MCF 10A (cell line): ENCODE measurements at regions not wholly inside any gene's neighbourhood (a gene's known extent, or its start where the extent isn't known, plus 50 kb on each side); places are given as distances from the start of the nearest gene placed in this dataset.
"Not testable (repeated sequence)": the region's sequence is repeated elsewhere in the genome, so short reads cannot be mapped to it uniquely, and the experiment has no call there.

Experiments used
- BruUV-seq: library from RNA; stranded (reverse); fragments of 400-500 nt; replicated peaks from 2 replicates; lab custom pipeline; 2021; lab: Mats Ljungman, UMichigan
- CTCF ChIA-PET: fragments of 300-600 bp; sonication (Branson Sonifier 250); formaldehyde crosslinking; extraction: SDS; loops from one replicate; lab custom pipeline; 2021; ENCODE audit warnings: antibody characterized with exemption, inconsistent platforms; lab: Yijun Ruan, JAX
- POLR2A ChIA-PET: fragments of 300-600, 350-650 bp; sonication (Branson Sonifier 250); formaldehyde crosslinking; extraction: SDS; loops from one replicate; lab custom pipeline; 2020; ENCODE audit warnings: antibody characterized with exemption, inconsistent platforms; lab: Yijun Ruan, JAX
- DNase-seq: peaks from one replicate; pipeline ENCODE4 v3.0.0-alpha.2; 2018; ENCODE audit not compliant: unreplicated experiment
- H3K27ac Mint-ChIP-seq: one replicate; pipeline ENCODE4 v1.8.0; 2022; ENCODE audit warnings: mild to moderate bottlenecking, low read depth, mixed read lengths; ENCODE audit not compliant: unreplicated experiment
- H3K27me3 Mint-ChIP-seq: one replicate; pipeline ENCODE4 v1.8.0; 2022; ENCODE audit warnings: mixed read lengths; ENCODE audit not compliant: insufficient read depth, unreplicated experiment
- H3K36me3 Mint-ChIP-seq: one replicate; pipeline ENCODE4 v1.8.0; 2022; ENCODE audit warnings: mild to moderate bottlenecking, moderate library complexity, mixed read lengths; ENCODE audit not compliant: insufficient read depth, unreplicated experiment
- H3K4me1 Mint-ChIP-seq: one replicate; pipeline ENCODE4 v1.8.0; 2022; ENCODE audit warnings: mixed read lengths; ENCODE audit not compliant: insufficient read depth, unreplicated experiment
- H3K4me3 Mint-ChIP-seq: one replicate; pipeline ENCODE4 v1.8.0; 2022; ENCODE audit warnings: mild to moderate bottlenecking, moderate library complexity, mixed read lengths; ENCODE audit not compliant: unreplicated experiment
- H3K9me3 Mint-ChIP-seq: one replicate; pipeline ENCODE4 v1.8.0; 2022; ENCODE audit warnings: mixed read lengths; ENCODE audit not compliant: unreplicated experiment
- intact Hi-C: fragments of 100-400 bp; cut with micrococcal nuclease; formaldehyde crosslinking; loops from 2 replicates; pipeline ENCODE4 v1.14.1; 2022
- TF ChIP-seq, protein P1 (sequence below): fragments of 200-600 bp; IDR thresholded peaks from one replicate; pipeline ENCODE4 v1.8.0; 2022; ENCODE audit warnings: antibody characterized with exemption, mild to moderate bottlenecking; ENCODE audit not compliant: unreplicated experiment

DNA sequence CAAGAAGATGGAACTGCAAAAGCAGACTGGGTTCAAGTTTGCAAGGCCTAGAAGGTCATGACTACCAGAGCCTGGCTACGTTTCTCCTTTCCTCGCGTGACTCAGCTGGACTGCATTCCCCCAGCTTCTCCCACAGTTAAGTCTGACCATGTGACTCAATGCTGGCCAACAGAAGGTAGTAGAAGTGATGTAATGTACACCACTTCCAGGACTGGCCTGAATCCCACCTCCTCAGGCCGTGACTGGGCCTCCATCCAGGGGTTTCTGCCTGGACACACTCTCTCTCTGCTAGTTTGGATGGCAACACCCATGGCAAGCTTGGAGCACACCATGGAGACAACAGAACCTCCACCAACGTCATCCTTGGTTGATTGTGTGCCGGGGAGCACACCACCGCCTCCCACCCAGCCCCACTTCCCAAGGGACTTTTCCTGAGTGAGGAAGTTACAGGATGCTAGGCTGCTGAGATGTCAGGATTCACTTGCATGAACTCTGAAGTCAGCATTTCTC is 112.0 kb upstream of the CDYL start:
- BruUV-seq = no TSS peak
- ChIA-PET POLR2A (no interaction called here), CTCF (no interaction called here)
- Mint-ChIP-seq H3K36me3 (no peaks in the 10 kb centered on the region), H3K27me3 (no peaks in the 10 kb centered on the region), H3K9me3 (no peaks in the 10 kb centered on the region), H3K4me1 (peaks cover 8% of the 10 kb centered on the region), H3K27ac (no peak overlapping the region), H3K4me3 (no peak overlapping the region)
- intact Hi-C loops = no loop called here
- TF ChIP-seq, protein P1, sequence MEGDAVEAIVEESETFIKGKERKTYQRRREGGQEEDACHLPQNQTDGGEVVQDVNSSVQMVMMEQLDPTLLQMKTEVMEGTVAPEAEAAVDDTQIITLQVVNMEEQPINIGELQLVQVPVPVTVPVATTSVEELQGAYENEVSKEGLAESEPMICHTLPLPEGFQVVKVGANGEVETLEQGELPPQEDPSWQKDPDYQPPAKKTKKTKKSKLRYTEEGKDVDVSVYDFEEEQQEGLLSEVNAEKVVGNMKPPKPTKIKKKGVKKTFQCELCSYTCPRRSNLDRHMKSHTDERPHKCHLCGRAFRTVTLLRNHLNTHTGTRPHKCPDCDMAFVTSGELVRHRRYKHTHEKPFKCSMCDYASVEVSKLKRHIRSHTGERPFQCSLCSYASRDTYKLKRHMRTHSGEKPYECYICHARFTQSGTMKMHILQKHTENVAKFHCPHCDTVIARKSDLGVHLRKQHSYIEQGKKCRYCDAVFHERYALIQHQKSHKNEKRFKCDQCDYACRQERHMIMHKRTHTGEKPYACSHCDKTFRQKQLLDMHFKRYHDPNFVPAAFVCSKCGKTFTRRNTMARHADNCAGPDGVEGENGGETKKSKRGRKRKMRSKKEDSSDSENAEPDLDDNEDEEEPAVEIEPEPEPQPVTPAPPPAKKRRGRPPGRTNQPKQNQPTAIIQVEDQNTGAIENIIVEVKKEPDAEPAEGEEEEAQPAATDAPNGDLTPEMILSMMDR = no peak
- peak; percentile 31 for DNase-seq

DNA sequence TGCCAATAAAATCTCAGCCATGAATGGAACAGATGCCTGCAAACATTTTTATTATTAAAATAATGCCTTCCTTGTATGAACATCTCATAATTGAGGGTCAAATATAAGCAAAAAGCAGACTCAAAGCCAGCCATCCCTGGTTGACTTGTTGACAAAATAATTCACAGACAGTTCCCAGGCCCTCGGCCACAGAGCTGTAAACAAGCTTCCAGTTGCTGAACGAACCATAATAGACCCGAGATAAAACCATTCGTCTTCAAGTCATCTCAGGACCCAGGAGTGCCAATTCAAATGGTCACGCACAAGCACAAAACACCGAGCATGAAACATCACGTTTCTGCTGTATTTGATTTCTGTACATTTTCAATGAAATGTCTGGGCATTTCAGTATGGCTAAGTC is 113.3 kb upstream of the CDYL start:
- no peak overlapping the region for H3K4me3 Mint-ChIP-seq
- no peaks in the 10 kb centered on the region for H3K36me3 Mint-ChIP-seq
- POLR2A ChIA-PET = interaction anchor here (1.7 kb wide), 1 partner anchor 12 kb away, joined by 4 read pairs; no protein-coding TSS in a partner anchor
- BruUV-seq = no TSS peak
- TF ChIP-seq, protein P1 = no peak
- CTCF ChIA-PET = no interaction called here
- H3K4me1 Mint-ChIP-seq = peaks cover 8% of the 10 kb centered on the region
- H3K9me3 Mint-ChIP-seq = no peaks in the 10 kb centered on the region
- H3K27me3 Mint-ChIP-seq = no peaks in the 10 kb centered on the region
- intact Hi-C loops = no loop called here
- DNase-seq = no peak
- no peak overlapping the region for H3K27ac Mint-ChIP-seq

DNA sequence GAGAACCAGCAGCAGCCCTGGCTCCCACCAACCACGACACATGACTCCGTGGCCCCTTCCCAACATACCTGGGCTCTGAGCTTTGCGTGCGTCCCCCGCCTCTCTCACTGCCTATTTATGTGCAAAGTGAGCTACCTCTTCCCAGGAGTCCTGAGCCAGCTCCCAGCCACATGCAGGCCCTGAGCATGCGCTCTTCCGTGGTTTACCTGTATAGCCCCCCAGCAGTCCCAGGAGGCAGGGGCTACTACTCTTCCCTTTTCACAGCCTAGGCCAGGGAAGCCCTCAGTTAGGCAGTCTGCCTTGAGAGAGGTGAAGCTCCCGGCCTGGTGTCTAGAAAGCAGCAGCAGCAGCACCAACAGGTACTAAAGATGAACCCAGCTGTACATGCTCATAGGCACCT is 114.8 kb upstream of the CDYL start:
- Mint-ChIP-seq H3K4me3 (no peak overlapping the region), H3K9me3 (no peaks in the 10 kb centered on the region), H3K4me1 (peaks cover 8% of the 10 kb centered on the region), H3K27ac (no peak overlapping the region), H3K36me3 (no peaks in the 10 kb centered on the region), H3K27me3 (no peaks in the 10 kb centered on the region)
- POLR2A ChIA-PET = no interaction called here
- DNase-seq = no peak
- CTCF ChIA-PET = no interaction called here
- TF ChIP-seq, protein P1 = no peak
- intact Hi-C loops = no loop called here
- BruUV-seq = no TSS peak

DNA sequence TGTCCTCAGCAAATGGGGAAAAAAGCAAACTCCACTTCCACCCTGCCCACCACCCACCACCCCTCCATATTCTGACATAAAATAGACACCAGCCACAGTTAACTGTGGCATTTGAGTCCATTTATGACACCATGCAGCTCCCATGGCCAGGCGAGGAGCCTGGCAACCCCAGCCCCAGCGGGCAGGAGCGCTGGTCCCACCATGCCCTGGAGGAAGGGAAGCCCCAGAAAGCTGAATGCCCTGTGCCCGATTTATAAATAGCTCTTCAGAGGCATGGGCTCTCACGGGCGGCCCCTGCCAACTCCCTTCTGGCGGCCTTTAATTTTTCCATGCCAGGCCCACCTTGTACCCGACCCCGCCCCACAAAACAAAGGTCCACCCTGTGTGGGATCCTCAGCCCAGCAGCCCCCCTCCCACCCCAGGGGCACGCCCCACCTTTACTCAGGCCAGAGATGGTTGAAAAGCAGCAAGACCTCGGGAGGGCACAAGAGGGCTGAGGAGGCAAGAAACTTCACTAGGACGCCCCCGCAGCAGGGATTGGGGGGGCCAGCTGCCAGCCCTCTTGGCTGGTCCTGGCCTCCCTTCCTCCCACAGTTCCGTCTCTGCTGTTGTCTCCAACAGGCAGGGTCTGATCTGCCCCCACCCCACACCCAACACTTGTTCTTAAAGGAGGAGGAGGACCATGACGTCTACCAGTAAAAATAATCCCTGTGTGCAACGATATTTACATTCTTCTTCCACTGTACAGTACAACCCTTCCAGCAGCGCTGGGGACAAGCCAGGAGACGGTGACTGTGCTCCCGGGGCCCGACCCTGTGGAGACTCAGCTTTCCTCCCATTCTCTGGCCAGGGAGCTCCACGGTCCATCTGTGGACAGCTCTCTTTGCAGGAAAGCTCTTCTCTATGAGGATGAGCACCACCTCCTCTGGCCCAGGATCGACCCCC is 115.6 kb upstream of the CDYL start:
- Mint-ChIP-seq H3K27me3 (no peaks in the 10 kb centered on the region), H3K36me3 (no peaks in the 10 kb centered on the region), H3K4me1 (peaks cover 4% of the 10 kb centered on the region), H3K4me3 (no peak overlapping the region), H3K9me3 (no peaks in the 10 kb centered on the region), H3K27ac (no peak overlapping the region)
- no TSS peak for BruUV-seq
- ChIA-PET CTCF (interaction anchor here (0.5 kb wide), 1 partner anchor 161 kb away, joined by 3 read pairs; no protein-coding TSS in a partner anchor), POLR2A (no interaction called here)
- DNase-seq = no peak
- TF ChIP-seq, protein P1 = no peak
- intact Hi-C loops = no loop called here

DNA sequence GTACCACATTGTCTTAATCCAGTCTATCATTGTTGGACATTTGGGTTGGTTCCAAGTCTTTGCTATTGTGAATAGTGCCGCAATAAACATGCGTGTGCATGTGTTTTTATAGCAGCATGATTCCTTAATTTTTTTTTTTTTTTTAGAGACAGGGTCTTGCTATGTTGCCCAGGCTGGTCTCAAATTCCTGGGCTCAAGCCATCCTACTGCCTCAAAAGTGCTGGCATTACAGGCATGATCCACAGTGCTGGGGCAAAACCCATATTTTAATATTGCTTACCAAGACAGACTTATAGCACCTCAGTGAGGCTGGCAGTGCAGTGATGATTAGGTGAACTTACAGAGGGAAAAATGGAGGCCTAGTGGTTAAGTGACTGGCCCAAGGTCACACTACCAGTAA is 116.5 kb upstream of the CDYL start:
- H3K4me3 Mint-ChIP-seq, H3K27ac Mint-ChIP-seq, BruUV-seq: not testable (repeated sequence)

More for the DNA sequence above, 116.5 kb upstream of the CDYL start:
- intact Hi-C loops, CTCF ChIA-PET, H3K27me3 Mint-ChIP-seq, POLR2A ChIA-PET, H3K9me3 Mint-ChIP-seq, H3K4me1 Mint-ChIP-seq, DNase-seq, H3K36me3 Mint-ChIP-seq: not testable (repeated sequence)
